Smooth muscle cell (in vitro differentiated cells): ENCODE measurements at regions not wholly inside any gene's neighbourhood (a gene's known extent, or its start where the extent isn't known, plus 50 kb on each side); places are given as distances from the start of the nearest gene placed in this dataset.

Experiments
- DNase-seq: peaks from one replicate; lab custom pipeline; 2025; ENCODE audit not compliant: unreplicated experiment; lab: John Stamatoyannopoulos, UW
- H2AFZ ChIP-seq: fragments of 200-600 bp; sonication (generic); 2 replicates; pipeline ENCODE4 v1.6.0; 2016; ENCODE audit warnings: antibody characterized with exemption, low read depth, mild to moderate bottlenecking
- H3F3A ChIP-seq: fragments of 200-600 bp; sonication (generic); 2 replicates; pipeline ENCODE4 v1.6.0; 2017; ENCODE audit warnings: antibody characterized with exemption, low read depth
- H3K27ac ChIP-seq: fragments of 200-600 bp; sonication (generic); 2 replicates; pipeline ENCODE4 v1.5.1; 2016; ENCODE audit warnings: low read depth, mild to moderate bottlenecking
- H3K27me3 ChIP-seq: fragments of 200-600 bp; sonication (generic); 2 replicates; pipeline ENCODE4 v1.6.1; 2016; ENCODE audit warnings: low read depth, mild to moderate bottlenecking
- H3K36me3 ChIP-seq: fragments of 200-600 bp; sonication (generic); 2 replicates; pipeline ENCODE4 v1.5.1; 2016; ENCODE audit warnings: low read depth
- H3K4me1 ChIP-seq: fragments of 200-600 bp; sonication (generic); 2 replicates; pipeline ENCODE4 v1.5.1; 2016; ENCODE audit warnings: low read depth
- H3K4me2 ChIP-seq: fragments of 200-600 bp; sonication (generic); 2 replicates; pipeline ENCODE4 v1.6.0; 2016; ENCODE audit warnings: mild to moderate bottlenecking
- H3K4me3 ChIP-seq: fragments of 200-600 bp; sonication (generic); 2 replicates; pipeline ENCODE4 v1.5.1; 2016; ENCODE audit warnings: mild to moderate bottlenecking
- H3K79me2 ChIP-seq: fragments of 200-600 bp; sonication (generic); 2 replicates; pipeline ENCODE4 v1.6.0; 2016; ENCODE audit warnings: low read depth, mild to moderate bottlenecking
- H3K9ac ChIP-seq: fragments of 200-600 bp; sonication (generic); 2 replicates; pipeline ENCODE4 v1.6.0; 2016; ENCODE audit warnings: low read depth
- H3K9me3 ChIP-seq: fragments of 200-600 bp; sonication (generic); replicated peaks from 2 replicates; pipeline ENCODE4 v1.5.1; 2016; ENCODE audit warnings: low read depth
- H4K20me1 ChIP-seq: fragments of 200-600 bp; sonication (generic); 2 replicates; pipeline ENCODE4 v1.6.0; 2016; ENCODE audit warnings: low read depth
- WGBS: methylation state at CpG from one replicate; pipeline ENCODE4 v1.1.7; 2016; ENCODE audit warnings: low lambda C conversion rate; 5-methylcytosine and 5-hydroxymethylcytosine counted together
- TF ChIP-seq, protein P1 (sequence below): fragments of 200-600 bp; sonication (generic); IDR thresholded peaks from 2 replicates; pipeline ENCODE4 v1.5.1; 2017; ENCODE audit warnings: borderline replicate concordance, mild to moderate bottlenecking, antibody characterized with exemption; ENCODE audit not compliant: insufficient read depth, poor library complexity, severe bottlenecking

DNA sequence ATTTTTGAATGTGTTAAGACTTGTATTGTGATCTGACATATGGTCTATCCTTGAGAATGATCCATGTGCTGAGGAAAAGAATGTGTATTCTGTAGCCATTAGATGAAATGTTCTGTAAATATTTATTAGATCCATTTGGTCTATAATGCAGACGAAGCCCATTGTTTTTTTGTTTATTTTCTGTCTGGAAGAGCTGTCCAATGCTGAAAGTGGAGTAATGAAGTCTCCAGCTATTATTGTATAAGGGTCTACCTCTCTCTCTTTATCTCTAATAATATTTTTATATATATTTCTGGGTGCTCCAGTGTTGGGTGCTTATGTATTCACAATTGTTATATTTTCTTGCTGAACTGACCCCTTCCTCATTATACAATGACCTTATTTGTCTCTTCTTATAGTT is 250.6 kb upstream of the GADL1 start:
- TF ChIP-seq, protein P1, sequence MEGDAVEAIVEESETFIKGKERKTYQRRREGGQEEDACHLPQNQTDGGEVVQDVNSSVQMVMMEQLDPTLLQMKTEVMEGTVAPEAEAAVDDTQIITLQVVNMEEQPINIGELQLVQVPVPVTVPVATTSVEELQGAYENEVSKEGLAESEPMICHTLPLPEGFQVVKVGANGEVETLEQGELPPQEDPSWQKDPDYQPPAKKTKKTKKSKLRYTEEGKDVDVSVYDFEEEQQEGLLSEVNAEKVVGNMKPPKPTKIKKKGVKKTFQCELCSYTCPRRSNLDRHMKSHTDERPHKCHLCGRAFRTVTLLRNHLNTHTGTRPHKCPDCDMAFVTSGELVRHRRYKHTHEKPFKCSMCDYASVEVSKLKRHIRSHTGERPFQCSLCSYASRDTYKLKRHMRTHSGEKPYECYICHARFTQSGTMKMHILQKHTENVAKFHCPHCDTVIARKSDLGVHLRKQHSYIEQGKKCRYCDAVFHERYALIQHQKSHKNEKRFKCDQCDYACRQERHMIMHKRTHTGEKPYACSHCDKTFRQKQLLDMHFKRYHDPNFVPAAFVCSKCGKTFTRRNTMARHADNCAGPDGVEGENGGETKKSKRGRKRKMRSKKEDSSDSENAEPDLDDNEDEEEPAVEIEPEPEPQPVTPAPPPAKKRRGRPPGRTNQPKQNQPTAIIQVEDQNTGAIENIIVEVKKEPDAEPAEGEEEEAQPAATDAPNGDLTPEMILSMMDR: no peak
- H3K79me2 ChIP-seq: no peaks in the 10 kb centered on the region
- no peaks in the 10 kb centered on the region for H4K20me1 ChIP-seq
- WGBS: 88% methylated on average over 1 of the region's 1 CpG
- no peak overlapping the region for H3K4me3 ChIP-seq
- H3K36me3 ChIP-seq: no peaks in the 10 kb centered on the region
- no peak overlapping the region for H3K9ac ChIP-seq
- no peaks in the 10 kb centered on the region for H3K4me1 ChIP-seq
- no peaks in the 10 kb centered on the region for H3K27me3 ChIP-seq
- no peak for DNase-seq
- no peak overlapping the region for H3K4me2 ChIP-seq
- no peak overlapping the region for H3K27ac ChIP-seq
- H3F3A ChIP-seq: no peaks in the 10 kb centered on the region
- H3K9me3 ChIP-seq: no peaks in the 10 kb centered on the region
- no peak overlapping the region for H2AFZ ChIP-seq

DNA sequence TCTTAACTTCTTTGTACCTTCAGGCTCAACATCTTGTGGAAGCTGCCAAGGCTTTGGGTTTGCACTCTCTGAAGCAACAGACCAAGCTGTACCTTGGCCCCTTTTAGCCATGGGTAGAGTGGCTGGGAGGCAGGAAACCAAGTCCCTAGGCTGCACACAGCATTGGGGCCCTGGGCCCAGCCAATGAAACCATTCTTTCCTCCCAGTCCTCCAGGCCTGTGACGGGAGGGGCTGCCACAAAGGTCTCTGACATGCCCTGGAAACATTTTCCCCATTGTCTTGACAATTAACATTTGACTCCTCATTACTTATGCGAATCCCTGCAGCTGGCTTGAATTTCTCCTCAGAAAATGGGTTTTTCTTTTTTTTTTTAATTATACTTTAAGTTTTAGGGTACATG is 253.1 kb upstream of the GADL1 start:
- Histone ChIP-seq H3K4me2 (no peak overlapping the region), H3K27me3 (no peaks in the 10 kb centered on the region), H3K9me3 (no peaks in the 10 kb centered on the region), H3K4me3 (no peak overlapping the region), H3K27ac (no peak overlapping the region), H2AFZ (no peak overlapping the region), H3K9ac (no peak overlapping the region), H3F3A (no peaks in the 10 kb centered on the region), H3K36me3 (no peaks in the 10 kb centered on the region), H3K79me2 (no peaks in the 10 kb centered on the region), H3K4me1 (no peaks in the 10 kb centered on the region), H4K20me1 (no peaks in the 10 kb centered on the region)
- no peak for DNase-seq
- WGBS: 89% methylated on average over 2 of the region's 2 CpGs
- TF ChIP-seq, protein P1: no peak

DNA sequence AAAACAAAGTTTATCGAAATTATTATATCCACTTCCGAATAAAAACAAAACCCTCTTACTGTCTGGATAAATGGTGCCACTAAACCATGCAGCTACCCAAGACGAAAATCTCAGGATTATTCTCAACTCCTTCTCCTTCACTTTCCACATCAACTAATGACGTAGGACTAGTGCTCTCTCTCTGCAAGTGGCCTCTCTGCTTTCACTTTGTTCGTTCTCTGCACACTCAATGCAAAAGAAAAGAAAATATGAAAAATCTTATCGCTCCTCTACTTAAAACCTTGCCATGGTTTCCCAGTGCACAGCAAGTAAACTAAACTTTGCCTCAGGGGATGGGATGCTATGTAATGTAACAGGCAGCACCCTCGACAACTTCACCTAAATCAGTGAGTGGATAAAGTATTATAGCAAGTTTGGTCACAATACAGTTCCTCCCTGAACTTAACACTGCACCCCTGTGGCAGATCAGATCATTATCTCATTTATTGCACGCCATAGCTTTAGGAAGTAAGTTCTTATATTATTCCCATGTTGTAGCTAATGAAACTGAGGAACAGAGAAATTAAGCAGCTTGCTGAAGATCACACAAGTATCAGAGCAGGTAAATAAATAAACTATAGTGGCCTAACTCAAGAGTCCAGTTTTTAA is 262.7 kb upstream of the GADL1 start:
- no peaks in the 10 kb centered on the region for H3K27me3 ChIP-seq
- H3K36me3 ChIP-seq: no peaks in the 10 kb centered on the region
- no peak overlapping the region for H2AFZ ChIP-seq
- H3K4me1 ChIP-seq: no peaks in the 10 kb centered on the region
- H3K79me2 ChIP-seq: no peaks in the 10 kb centered on the region
- no peaks in the 10 kb centered on the region for H4K20me1 ChIP-seq
- DNase-seq: no peak
- no peak overlapping the region for H3K4me2 ChIP-seq
- H3K9me3 ChIP-seq: no peaks in the 10 kb centered on the region
- TF ChIP-seq, protein P1: no peak
- WGBS: 95% methylated on average over 8 of the region's 8 CpGs
- no peak overlapping the region for H3K27ac ChIP-seq
- H3K4me3 ChIP-seq: no peak overlapping the region
- no peaks in the 10 kb centered on the region for H3F3A ChIP-seq
- H3K9ac ChIP-seq: no peak overlapping the region

DNA sequence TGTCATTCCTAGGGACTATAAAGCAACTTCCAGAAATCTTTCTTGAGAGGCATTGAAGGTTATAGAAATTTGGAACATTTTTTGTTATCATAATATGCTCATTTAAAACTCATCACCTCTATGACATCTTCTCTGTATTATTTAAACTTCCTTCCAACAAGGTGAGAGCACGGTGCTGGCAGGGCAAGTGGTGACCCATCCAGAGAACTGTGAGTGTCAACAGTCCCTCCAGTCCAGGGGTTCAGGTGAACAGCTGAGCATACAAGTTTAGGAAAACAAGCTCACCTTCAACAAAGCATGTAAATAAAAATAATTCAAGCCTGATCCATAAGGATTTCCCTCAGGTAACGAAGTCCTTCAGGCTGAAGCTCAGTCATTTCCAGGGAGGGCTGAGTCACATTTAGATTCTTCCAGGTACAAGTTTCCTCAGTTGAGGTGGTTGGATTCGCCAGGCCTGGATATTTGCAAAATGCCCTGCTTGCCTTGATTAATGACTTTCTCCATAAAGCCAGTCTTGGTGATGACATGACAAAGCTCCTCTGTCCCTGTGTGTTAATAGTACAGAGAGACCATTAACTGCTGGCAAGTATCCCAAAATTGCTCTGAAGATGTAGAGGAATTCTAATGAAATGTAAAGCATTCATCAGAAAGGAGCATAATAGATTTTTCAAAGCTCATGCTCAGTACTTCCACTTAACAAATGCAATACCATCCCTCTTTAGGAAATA is 263.6 kb upstream of the GADL1 start:
- WGBS: 66% methylated on average over 3 of the region's 3 CpGs

More for the DNA sequence above, 263.6 kb upstream of the GADL1 start:
- H2AFZ ChIP-seq: no peak overlapping the region
- no peaks in the 10 kb centered on the region for H3K4me1 ChIP-seq
- TF ChIP-seq, protein P1: no peak
- H3K36me3 ChIP-seq: no peaks in the 10 kb centered on the region
- H3K4me3 ChIP-seq: no peak overlapping the region
- no peaks in the 10 kb centered on the region for H3K9me3 ChIP-seq
- no peaks in the 10 kb centered on the region for H4K20me1 ChIP-seq
- DNase-seq: no peak
- H3K9ac ChIP-seq: no peak overlapping the region
- H3K27ac ChIP-seq: no peak overlapping the region
- no peaks in the 10 kb centered on the region for H3K27me3 ChIP-seq
- H3K4me2 ChIP-seq: no peak overlapping the region
- no peaks in the 10 kb centered on the region for H3K79me2 ChIP-seq
- no peaks in the 10 kb centered on the region for H3F3A ChIP-seq
